SK-N-SH treated with all-trans-retinoic acid at 6 μM for 48 hours (cell line): ENCODE measurements at regions not wholly inside any gene's neighbourhood (a gene's known extent, or its start where the extent isn't known, plus 50 kb on each side); places are given as distances from the start of the nearest gene placed in this dataset.

Experiments
- ATAC-seq: fragments of 200-7000 bp; cut with Tn5 transposase; 3 replicates; pipeline ENCODE4 v1.9.1; 2020; ENCODE audit warnings: mild to moderate bottlenecking, moderate library complexity
- ARNTL ChIP-seq: fragments of 450-650 bp; formaldehyde crosslinking; IDR thresholded peaks from 2 replicates; pipeline ENCODE4 v1.5.0; 2020; ENCODE audit warnings: low read depth, mild to moderate bottlenecking, moderate library complexity, borderline replicate concordance
- BACH2 ChIP-seq: fragments of 250-450 bp; sonication (Bioruptor Pico); IDR thresholded peaks from 2 replicates; pipeline ENCODE4 v1.9.0; 2021; ENCODE audit warnings: mild to moderate bottlenecking, borderline replicate concordance
- CREB5 ChIP-seq: fragments of 250-450 bp; sonication (Bioruptor Pico); IDR thresholded peaks from 2 replicates; pipeline ENCODE4 v1.5.1; 2020; ENCODE audit warnings: low read depth, mild to moderate bottlenecking, moderate library complexity
- CSDC2 ChIP-seq: fragments of 250-450 bp; sonication (Bioruptor Pico); IDR thresholded peaks from 2 replicates; pipeline ENCODE4 v1.5.0; 2020; ENCODE audit warnings: mild to moderate bottlenecking, moderate library complexity
- ESRRG ChIP-seq: fragments of 250-450 bp; sonication (Bioruptor Pico); IDR thresholded peaks from 2 replicates; pipeline ENCODE4 v1.6.1; 2021; ENCODE audit warnings: mild to moderate bottlenecking
- GLIS3 ChIP-seq: fragments of 250-450 bp; sonication (Bioruptor Pico); IDR thresholded peaks from 2 replicates; pipeline ENCODE4 v1.5.0; 2020; ENCODE audit warnings: mild to moderate bottlenecking, moderate library complexity
- OSR1 ChIP-seq: fragments of 250-450 bp; sonication (Bioruptor Pico); IDR thresholded peaks from 2 replicates; pipeline ENCODE4 v1.8.0; 2022; ENCODE audit warnings: moderate library complexity, mild to moderate bottlenecking, inconsistent platforms
- PPARA ChIP-seq: fragments of 250-450 bp; sonication (Bioruptor Pico); IDR thresholded peaks from 2 replicates; pipeline ENCODE4 v1.5.0; 2020; ENCODE audit warnings: mild to moderate bottlenecking, borderline replicate concordance
- RARB ChIP-seq: fragments of 250-450 bp; sonication (Bioruptor Pico); IDR thresholded peaks from 2 replicates; pipeline ENCODE4 v1.8.0; 2021; ENCODE audit warnings: mild to moderate bottlenecking, moderate library complexity
- SNAI2 ChIP-seq: fragments of 250-450 bp; sonication (Bioruptor Pico); IDR thresholded peaks from 2 replicates; pipeline ENCODE4 v1.5.0; 2020; ENCODE audit warnings: mild to moderate bottlenecking, moderate library complexity
- TOX ChIP-seq: fragments of 250-450 bp; sonication (Bioruptor Pico); IDR thresholded peaks from 2 replicates; pipeline ENCODE4 v1.8.0; 2021; ENCODE audit warnings: mild to moderate bottlenecking, moderate library complexity, borderline replicate concordance
- ZC3H10 ChIP-seq: fragments of 250-450 bp; sonication (Bioruptor Pico); IDR thresholded peaks from 2 replicates; pipeline ENCODE4 v1.5.1; 2021; ENCODE audit warnings: mild to moderate bottlenecking, moderate library complexity
- ZFP3 ChIP-seq: fragments of 250-450 bp; sonication (Bioruptor Pico); IDR thresholded peaks from 2 replicates; pipeline ENCODE4 v1.5.0; 2020; ENCODE audit warnings: mild to moderate bottlenecking, moderate library complexity
- ZFP30 ChIP-seq: fragments of 450-650 bp; formaldehyde crosslinking; IDR thresholded peaks from 2 replicates; pipeline ENCODE4 v1.5.0; 2022; ENCODE audit warnings: mild to moderate bottlenecking, moderate library complexity
- ZNF565 ChIP-seq: fragments of 450-650 bp; formaldehyde crosslinking; conservative IDR thresholded peaks from 2 replicates; pipeline ENCODE4 v1.5.0; 2020; ENCODE audit warnings: low read depth, mild to moderate bottlenecking, moderate library complexity
- ZNF70 ChIP-seq: fragments of 450-650 bp; formaldehyde crosslinking; IDR thresholded peaks from 2 replicates; pipeline ENCODE4 v1.5.0; 2020; ENCODE audit warnings: mild to moderate bottlenecking, moderate library complexity
- ZNF8 ChIP-seq: fragments of 450-650 bp; formaldehyde crosslinking; IDR thresholded peaks from 2 replicates; pipeline ENCODE4 v1.5.0; 2020; ENCODE audit warnings: mild to moderate bottlenecking, moderate library complexity
- TF ChIP-seq, protein P1 (sequence below): fragments of 250-450 bp; sonication (Bioruptor Pico); IDR thresholded peaks from 2 replicates; pipeline ENCODE4 v1.8.0; 2021; ENCODE audit warnings: low read depth, mild to moderate bottlenecking, moderate library complexity, borderline replicate concordance
- TF ChIP-seq, protein P2 (sequence below): fragments of 250-450 bp; sonication (Bioruptor Pico); IDR thresholded peaks from 2 replicates; pipeline ENCODE4 v1.5.1; 2021; ENCODE audit warnings: mild to moderate bottlenecking, moderate library complexity
- TF ChIP-seq, protein P3 (sequence below): fragments of 250-450 bp; sonication (Bioruptor Pico); IDR thresholded peaks from 2 replicates; pipeline ENCODE4 v1.8.0; 2020; ENCODE audit warnings: mild to moderate bottlenecking, moderate library complexity, borderline replicate concordance
- TF ChIP-seq, protein P4 (sequence below): fragments of 250-450 bp; sonication (Bioruptor Pico); IDR thresholded peaks from 2 replicates; pipeline ENCODE4 v1.5.0; 2020; ENCODE audit warnings: mild to moderate bottlenecking, moderate library complexity

- TF ChIP-seq ZNF70 (CRISPR knock-in tag) = no peak
- TF ChIP-seq SNAI2 = no peak
- TF ChIP-seq PPARA (CRISPR knock-in tag) = no peak
- no peak for TF ChIP-seq GLIS3 (CRISPR knock-in tag)
- TF ChIP-seq, protein P1, sequence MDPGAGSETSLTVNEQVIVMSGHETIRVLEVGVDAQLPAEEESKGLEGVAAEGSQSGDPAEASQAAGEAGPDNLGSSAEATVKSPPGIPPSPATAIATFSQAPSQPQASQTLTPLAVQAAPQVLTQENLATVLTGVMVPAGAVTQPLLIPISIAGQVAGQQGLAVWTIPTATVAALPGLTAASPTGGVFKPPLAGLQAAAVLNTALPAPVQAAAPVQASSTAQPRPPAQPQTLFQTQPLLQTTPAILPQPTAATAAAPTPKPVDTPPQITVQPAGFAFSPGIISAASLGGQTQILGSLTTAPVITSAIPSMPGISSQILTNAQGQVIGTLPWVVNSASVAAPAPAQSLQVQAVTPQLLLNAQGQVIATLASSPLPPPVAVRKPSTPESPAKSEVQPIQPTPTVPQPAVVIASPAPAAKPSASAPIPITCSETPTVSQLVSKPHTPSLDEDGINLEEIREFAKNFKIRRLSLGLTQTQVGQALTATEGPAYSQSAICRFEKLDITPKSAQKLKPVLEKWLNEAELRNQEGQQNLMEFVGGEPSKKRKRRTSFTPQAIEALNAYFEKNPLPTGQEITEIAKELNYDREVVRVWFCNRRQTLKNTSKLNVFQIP (CRISPR knock-in tag) = no peak
- no peak for TF ChIP-seq ZFP30
- TF ChIP-seq, protein P2, sequence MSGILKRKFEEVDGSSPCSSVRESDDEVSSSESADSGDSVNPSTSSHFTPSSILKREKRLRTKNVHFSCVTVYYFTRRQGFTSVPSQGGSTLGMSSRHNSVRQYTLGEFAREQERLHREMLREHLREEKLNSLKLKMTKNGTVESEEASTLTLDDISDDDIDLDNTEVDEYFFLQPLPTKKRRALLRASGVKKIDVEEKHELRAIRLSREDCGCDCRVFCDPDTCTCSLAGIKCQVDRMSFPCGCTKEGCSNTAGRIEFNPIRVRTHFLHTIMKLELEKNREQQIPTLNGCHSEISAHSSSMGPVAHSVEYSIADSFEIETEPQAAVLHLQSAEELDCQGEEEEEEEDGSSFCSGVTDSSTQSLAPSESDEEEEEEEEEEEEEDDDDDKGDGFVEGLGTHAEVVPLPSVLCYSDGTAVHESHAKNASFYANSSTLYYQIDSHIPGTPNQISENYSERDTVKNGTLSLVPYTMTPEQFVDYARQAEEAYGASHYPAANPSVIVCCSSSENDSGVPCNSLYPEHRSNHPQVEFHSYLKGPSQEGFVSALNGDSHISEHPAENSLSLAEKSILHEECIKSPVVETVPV (CRISPR knock-in tag) = no peak
- TF ChIP-seq BACH2 (CRISPR knock-in tag) = no peak
- no peak for TF ChIP-seq ZNF8 (CRISPR knock-in tag)
- TF ChIP-seq ARNTL (CRISPR knock-in tag) = no peak
- no peak for TF ChIP-seq CREB5 (CRISPR knock-in tag)
- TF ChIP-seq ZNF565 (CRISPR knock-in tag) = no peak
- TF ChIP-seq ZFP3 = no peak
- no peak for ATAC-seq
Observed at GRCh38 chr11:37695283-37695682, 1097.2 kb upstream of the RAG2 start.

DNA sequence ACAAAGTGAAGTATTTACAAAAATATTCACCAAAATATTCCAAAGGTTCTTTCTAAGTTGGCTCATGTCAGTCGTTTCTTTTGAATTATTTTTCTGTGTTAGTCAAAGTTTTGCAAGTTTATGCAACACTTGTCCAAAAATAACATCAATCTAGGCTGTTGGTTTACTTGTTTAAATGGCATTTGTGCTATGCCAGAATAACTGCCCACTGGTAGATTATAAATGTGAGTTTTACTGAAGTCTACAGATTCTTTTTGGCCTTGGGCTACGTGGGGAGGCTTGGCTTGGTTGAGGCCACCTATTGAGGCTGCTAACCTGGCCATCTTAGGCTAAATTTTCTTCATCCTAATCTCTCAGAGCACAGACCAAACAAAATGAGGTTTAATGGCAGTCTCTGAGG is 1091.9 kb upstream of the RAG2 start:
- no peak for ATAC-seq
- no peak for TF ChIP-seq ZC3H10 (CRISPR knock-in tag)
- TF ChIP-seq OSR1 (CRISPR knock-in tag) = no peak
- TF ChIP-seq GLIS3 (CRISPR knock-in tag) = no peak
- TF ChIP-seq ZNF70 (CRISPR knock-in tag) = no peak
- TF ChIP-seq BACH2 (CRISPR knock-in tag) = no peak
- no peak for TF ChIP-seq SNAI2
- TF ChIP-seq, protein P1 (CRISPR knock-in tag) = no peak
- no peak for TF ChIP-seq CREB5 (CRISPR knock-in tag)
- TF ChIP-seq, protein P3, sequence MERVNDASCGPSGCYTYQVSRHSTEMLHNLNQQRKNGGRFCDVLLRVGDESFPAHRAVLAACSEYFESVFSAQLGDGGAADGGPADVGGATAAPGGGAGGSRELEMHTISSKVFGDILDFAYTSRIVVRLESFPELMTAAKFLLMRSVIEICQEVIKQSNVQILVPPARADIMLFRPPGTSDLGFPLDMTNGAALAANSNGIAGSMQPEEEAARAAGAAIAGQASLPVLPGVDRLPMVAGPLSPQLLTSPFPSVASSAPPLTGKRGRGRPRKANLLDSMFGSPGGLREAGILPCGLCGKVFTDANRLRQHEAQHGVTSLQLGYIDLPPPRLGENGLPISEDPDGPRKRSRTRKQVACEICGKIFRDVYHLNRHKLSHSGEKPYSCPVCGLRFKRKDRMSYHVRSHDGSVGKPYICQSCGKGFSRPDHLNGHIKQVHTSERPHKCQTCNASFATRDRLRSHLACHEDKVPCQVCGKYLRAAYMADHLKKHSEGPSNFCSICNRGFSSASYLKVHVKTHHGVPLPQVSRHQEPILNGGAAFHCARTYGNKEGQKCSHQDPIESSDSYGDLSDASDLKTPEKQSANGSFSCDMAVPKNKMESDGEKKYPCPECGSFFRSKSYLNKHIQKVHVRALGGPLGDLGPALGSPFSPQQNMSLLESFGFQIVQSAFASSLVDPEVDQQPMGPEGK (CRISPR knock-in tag) = no peak
- no peak for TF ChIP-seq ZFP3
- TF ChIP-seq ZFP30 = no peak
- no peak for TF ChIP-seq RARB (CRISPR knock-in tag)
- no peak for TF ChIP-seq PPARA (CRISPR knock-in tag)
- no peak for TF ChIP-seq CSDC2
- no peak for TF ChIP-seq ESRRG
- no peak for TF ChIP-seq ZNF565 (CRISPR knock-in tag)
- no peak for TF ChIP-seq TOX
- TF ChIP-seq ARNTL (CRISPR knock-in tag) = no peak
- no peak for TF ChIP-seq ZNF8 (CRISPR knock-in tag)
- TF ChIP-seq, protein P4, sequence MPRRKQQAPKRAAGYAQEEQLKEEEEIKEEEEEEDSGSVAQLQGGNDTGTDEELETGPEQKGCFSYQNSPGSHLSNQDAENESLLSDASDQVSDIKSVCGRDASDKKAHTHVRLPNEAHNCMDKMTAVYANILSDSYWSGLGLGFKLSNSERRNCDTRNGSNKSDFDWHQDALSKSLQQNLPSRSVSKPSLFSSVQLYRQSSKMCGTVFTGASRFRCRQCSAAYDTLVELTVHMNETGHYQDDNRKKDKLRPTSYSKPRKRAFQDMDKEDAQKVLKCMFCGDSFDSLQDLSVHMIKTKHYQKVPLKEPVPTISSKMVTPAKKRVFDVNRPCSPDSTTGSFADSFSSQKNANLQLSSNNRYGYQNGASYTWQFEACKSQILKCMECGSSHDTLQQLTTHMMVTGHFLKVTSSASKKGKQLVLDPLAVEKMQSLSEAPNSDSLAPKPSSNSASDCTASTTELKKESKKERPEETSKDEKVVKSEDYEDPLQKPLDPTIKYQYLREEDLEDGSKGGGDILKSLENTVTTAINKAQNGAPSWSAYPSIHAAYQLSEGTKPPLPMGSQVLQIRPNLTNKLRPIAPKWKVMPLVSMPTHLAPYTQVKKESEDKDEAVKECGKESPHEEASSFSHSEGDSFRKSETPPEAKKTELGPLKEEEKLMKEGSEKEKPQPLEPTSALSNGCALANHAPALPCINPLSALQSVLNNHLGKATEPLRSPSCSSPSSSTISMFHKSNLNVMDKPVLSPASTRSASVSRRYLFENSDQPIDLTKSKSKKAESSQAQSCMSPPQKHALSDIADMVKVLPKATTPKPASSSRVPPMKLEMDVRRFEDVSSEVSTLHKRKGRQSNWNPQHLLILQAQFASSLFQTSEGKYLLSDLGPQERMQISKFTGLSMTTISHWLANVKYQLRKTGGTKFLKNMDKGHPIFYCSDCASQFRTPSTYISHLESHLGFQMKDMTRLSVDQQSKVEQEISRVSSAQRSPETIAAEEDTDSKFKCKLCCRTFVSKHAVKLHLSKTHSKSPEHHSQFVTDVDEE = no peak
- TF ChIP-seq, all 23 proteins: peak for 0
